ENCODE measurements at regions not wholly inside any gene's neighbourhood (a gene's known extent, or its start where the extent isn't known, plus 50 kb on each side); places are given as distances from the start of the nearest gene placed in this dataset.

DNA sequence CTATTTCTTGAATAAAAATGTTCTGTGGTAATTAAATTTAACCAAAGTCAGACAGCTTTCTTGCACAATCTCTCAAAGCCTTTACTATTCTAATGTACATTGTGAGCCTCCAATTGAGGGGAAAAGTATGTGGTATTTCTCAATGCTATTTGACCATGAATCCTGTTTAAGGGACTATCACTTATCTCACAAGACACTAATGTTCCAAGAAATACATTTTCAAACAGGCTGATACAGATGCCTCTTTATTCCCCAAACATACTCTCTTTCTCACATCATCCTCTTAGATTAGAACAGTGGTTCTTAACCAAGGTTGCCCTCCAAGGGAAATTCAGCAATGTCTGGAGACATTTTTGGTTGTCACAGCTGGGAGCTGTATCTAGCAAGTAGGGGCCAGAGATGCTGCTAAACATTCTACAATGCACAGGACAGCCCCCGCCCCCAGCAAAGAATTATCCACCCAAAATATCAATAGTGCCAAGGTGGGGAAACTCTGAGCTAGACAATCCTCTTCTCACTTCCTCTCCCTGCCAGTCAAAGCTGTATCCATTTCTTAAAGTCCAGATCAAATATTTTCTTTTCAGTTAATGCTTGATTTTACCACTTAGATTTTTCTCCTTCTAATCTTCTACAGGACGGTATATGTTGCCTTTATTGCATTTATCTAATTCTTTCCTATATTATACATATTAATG lies 129.2 kb upstream of the TRIM2 start:
- TF ChIP-seq, protein P1, sequence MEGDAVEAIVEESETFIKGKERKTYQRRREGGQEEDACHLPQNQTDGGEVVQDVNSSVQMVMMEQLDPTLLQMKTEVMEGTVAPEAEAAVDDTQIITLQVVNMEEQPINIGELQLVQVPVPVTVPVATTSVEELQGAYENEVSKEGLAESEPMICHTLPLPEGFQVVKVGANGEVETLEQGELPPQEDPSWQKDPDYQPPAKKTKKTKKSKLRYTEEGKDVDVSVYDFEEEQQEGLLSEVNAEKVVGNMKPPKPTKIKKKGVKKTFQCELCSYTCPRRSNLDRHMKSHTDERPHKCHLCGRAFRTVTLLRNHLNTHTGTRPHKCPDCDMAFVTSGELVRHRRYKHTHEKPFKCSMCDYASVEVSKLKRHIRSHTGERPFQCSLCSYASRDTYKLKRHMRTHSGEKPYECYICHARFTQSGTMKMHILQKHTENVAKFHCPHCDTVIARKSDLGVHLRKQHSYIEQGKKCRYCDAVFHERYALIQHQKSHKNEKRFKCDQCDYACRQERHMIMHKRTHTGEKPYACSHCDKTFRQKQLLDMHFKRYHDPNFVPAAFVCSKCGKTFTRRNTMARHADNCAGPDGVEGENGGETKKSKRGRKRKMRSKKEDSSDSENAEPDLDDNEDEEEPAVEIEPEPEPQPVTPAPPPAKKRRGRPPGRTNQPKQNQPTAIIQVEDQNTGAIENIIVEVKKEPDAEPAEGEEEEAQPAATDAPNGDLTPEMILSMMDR (IDR thresholded peaks at IDR 0.05): no peak
- no peak for TF ChIP-seq POLR2A (IDR thresholded peaks at IDR 0.05)

Measured in upper lobe of left lung (tissue), 4 donors.